Ishikawa (cell line): ENCODE measurements at regions not wholly inside any gene's neighbourhood (a gene's known extent, or its start where the extent isn't known, plus 50 kb on each side); places are given as distances from the start of the nearest gene placed in this dataset.

ENCODE experiments used
- EGR1 ChIP-seq: IDR thresholded peaks from 2 replicates; pipeline ENCODE4 v1.6.1; 2012
- EP300 ChIP-seq: IDR thresholded peaks from 2 replicates; pipeline ENCODE4 v1.6.1; 2012; ENCODE audit warnings: borderline replicate concordance
- FOXM1 ChIP-seq: IDR thresholded peaks from 2 replicates; pipeline ENCODE4 v1.6.1; 2012; ENCODE audit warnings: low read depth, borderline replicate concordance
- MAX ChIP-seq: IDR thresholded peaks from 2 replicates; pipeline ENCODE4 v1.6.1; 2012
- NFIC ChIP-seq: IDR thresholded peaks from 2 replicates; pipeline ENCODE4 v1.6.1; 2012
- RAD21 ChIP-seq: IDR thresholded peaks from 2 replicates; pipeline ENCODE4 v1.6.1; 2012; ENCODE audit warnings: low read depth
- REST ChIP-seq: IDR thresholded peaks from 2 replicates; pipeline ENCODE4 v1.6.1; 2012; ENCODE audit warnings: low read depth, mild to moderate bottlenecking
- TAF1 ChIP-seq: IDR thresholded peaks from 2 replicates; pipeline ENCODE4 v1.6.1; 2012; ENCODE audit warnings: low read depth, mild to moderate bottlenecking
- TCF12 ChIP-seq: IDR thresholded peaks from 2 replicates; pipeline ENCODE4 v1.6.1; 2012; ENCODE audit warnings: low read depth
- TEAD4 ChIP-seq: IDR thresholded peaks from 2 replicates; pipeline ENCODE4 v1.6.1; 2012
- USF1 ChIP-seq: IDR thresholded peaks from 2 replicates; pipeline ENCODE4 v1.6.1; 2012
- YY1 ChIP-seq: IDR thresholded peaks from 2 replicates; pipeline ENCODE4 v1.6.1; 2012; ENCODE audit warnings: low read depth
- ZBTB7A ChIP-seq: IDR thresholded peaks from 2 replicates; pipeline ENCODE4 v1.6.1; 2012; ENCODE audit warnings: low read depth

GRCh38 chr16:26709175-26709574 is 357.6 kb upstream of the C16orf82 start:
- no peak for TF ChIP-seq EP300
- no peak for TF ChIP-seq RAD21
- TF ChIP-seq NFIC = no peak
- TF ChIP-seq FOXM1 = no peak
- TF ChIP-seq REST = no peak
- TF ChIP-seq TAF1 = no peak
- no peak for TF ChIP-seq USF1
- TF ChIP-seq YY1 = no peak
- no peak for TF ChIP-seq EGR1
- no peak for TF ChIP-seq MAX
- no peak for TF ChIP-seq TCF12
- no peak for TF ChIP-seq TEAD4
- TF ChIP-seq ZBTB7A = no peak
